Vagina (tissue), 2 donors: ENCODE measurements at regions not wholly inside any gene's neighbourhood (a gene's known extent, or its start where the extent isn't known, plus 50 kb on each side); places are given as distances from the start of the nearest gene placed in this dataset.

ENCODE experiments used
- POLR2A ChIP-seq, 2 donors: fragments of 450-650 bp; IDR thresholded peaks; one replicate each; pipeline ENCODE4 v1.6.1; 2017; ENCODE audit warnings: antibody characterized with exemption in 2 of 2, mild to moderate bottlenecking in 2 of 2, moderate library complexity in 2 of 2
- TF ChIP-seq, protein P1 (sequence below), 3 experiments: fragments of 450-650 bp in 2 of 3; fragments of 200-600 bp in 1 of 3; sonication (generic) in 1 of 3; IDR thresholded peaks; one replicate each; pipeline ENCODE4 v1.5.1; 2017 to 2019; ENCODE audit warnings: antibody characterized with exemption in 3 of 3, mild to moderate bottlenecking in 2 of 3, moderate library complexity in 2 of 3

GRCh38 chr4:104727643-104728042 lies 232.9 kb upstream of the CXXC4 start:
- no peak for TF ChIP-seq POLR2A (IDR thresholded peaks at IDR 0.05)
- TF ChIP-seq, protein P1, sequence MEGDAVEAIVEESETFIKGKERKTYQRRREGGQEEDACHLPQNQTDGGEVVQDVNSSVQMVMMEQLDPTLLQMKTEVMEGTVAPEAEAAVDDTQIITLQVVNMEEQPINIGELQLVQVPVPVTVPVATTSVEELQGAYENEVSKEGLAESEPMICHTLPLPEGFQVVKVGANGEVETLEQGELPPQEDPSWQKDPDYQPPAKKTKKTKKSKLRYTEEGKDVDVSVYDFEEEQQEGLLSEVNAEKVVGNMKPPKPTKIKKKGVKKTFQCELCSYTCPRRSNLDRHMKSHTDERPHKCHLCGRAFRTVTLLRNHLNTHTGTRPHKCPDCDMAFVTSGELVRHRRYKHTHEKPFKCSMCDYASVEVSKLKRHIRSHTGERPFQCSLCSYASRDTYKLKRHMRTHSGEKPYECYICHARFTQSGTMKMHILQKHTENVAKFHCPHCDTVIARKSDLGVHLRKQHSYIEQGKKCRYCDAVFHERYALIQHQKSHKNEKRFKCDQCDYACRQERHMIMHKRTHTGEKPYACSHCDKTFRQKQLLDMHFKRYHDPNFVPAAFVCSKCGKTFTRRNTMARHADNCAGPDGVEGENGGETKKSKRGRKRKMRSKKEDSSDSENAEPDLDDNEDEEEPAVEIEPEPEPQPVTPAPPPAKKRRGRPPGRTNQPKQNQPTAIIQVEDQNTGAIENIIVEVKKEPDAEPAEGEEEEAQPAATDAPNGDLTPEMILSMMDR (IDR thresholded peaks at IDR 0.05) = no peak
